ENCODE measurements at regions not wholly inside any gene's neighbourhood (a gene's known extent, or its start where the extent isn't known, plus 50 kb on each side); places are given as distances from the start of the nearest gene placed in this dataset.

- no peak for DNase-seq (ENCODE audit: low read depth)
- no peak for TF ChIP-seq CTCF (IDR thresholded peaks at IDR 0.05; ENCODE audit: control insufficient read depth, extremely low read depth, insufficient read depth)
- H3K4me3 ChIP-seq (ENCODE audit: low read depth, low read length), result no peak overlapping the region
Observed at GRCh38 chr18:48462510-48462909, 53.3 kb upstream of the ZBTB7C start.

- no peak overlapping the region for H3K4me3 ChIP-seq (ENCODE audit: low read depth, low read length)
- TF ChIP-seq CTCF (IDR thresholded peaks at IDR 0.05; ENCODE audit: control insufficient read depth, extremely low read depth, insufficient read depth), result no peak
- no peak for DNase-seq (ENCODE audit: low read depth)
Observed at GRCh38 chr18:48460929-48461583, 51.9 kb upstream of the ZBTB7C start.

GRCh38 chr18:48459465-48459864 lies 50.3 kb upstream of the ZBTB7C start:
- DNase-seq (ENCODE audit: low read depth), result no peak
- TF ChIP-seq CTCF (IDR thresholded peaks at IDR 0.05; ENCODE audit: control insufficient read depth, extremely low read depth, insufficient read depth), result no peak

GRCh38 chr18:48459016-48459415 lies 49.8 kb upstream of the ZBTB7C start:
- no peak for TF ChIP-seq CTCF (IDR thresholded peaks at IDR 0.05; ENCODE audit: control insufficient read depth, extremely low read depth, insufficient read depth)
- no peak for DNase-seq (ENCODE audit: low read depth)
- no peak overlapping the region for H3K4me3 ChIP-seq (ENCODE audit: low read depth, low read length)

More at GRCh38 chr18:48459465-48459864, 50.3 kb upstream of the ZBTB7C start:
- no peak overlapping the region for H3K4me3 ChIP-seq (ENCODE audit: low read depth, low read length)

Data from LNCaP clone FGC (cell line).